ENCODE measurements at regions not wholly inside any gene's neighbourhood (a gene's known extent, or its start where the extent isn't known, plus 50 kb on each side); places are given as distances from the start of the nearest gene placed in this dataset.

DNA sequence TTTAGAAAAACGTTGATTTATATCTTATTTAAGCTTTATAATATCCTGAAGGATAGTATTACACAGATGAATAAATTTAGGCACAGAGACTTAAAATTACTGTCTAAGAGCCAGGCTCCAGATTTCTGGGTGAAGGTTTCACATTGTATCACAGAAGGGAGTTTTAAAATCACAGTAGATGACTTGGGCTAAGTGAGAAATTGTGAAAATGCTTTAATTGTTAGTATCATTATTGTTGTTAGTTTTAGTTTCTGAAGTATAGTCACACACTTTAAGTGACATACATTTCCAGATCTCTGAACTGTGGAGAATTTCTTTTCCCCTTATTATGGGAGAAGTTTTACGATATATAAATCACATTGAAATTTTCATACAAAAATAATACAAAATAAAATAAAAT, 83.5 kb downstream of the NDUFS5 start:
- no peak for DNase-seq

DNA sequence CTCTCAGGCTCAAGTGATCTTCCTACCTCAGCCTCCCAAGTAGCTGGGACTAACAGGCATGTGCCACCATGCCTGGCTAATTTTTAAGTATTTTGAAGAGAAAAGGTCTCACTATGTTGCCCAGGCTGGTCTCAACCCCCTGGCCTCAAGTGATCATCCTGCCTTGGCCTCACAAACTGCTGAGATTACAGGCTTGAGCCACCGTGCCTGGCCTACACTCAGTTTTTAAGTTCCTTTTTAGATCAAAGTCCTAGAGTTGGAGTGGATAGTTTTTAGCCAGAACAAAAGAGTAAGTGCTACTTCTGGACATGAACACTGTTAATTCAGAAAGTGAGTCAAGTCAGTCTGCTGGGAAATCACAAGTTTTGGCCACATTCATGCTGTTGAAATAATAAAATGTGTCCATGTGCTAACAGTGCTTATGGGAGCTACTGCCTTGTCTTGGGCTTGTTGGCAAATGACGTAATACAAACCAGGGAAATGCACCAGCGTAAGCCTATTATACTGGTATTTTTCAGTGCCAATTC, 84.2 kb downstream of the NDUFS5 start:
- DNase-seq: no peak

DNA sequence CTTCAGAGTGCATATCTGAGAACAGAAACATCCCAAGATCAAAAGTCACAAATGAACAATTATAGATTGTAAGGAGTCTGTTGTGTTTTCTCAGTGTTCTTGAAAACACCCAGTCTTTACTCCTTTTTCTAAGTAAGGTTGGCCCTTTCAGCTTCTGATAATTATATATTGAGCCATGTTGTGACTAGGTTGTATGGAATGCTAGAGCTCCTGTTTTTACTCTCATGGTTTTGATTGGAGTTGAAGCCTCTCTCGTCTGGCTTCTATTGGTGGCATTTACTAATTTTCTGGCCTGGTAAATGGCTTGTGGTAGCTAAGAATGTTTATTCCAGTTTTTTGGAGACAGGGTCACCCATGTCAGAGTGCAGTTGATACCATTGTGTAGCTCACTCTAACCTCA, 84.7 kb downstream of the NDUFS5 start:
- no peak for DNase-seq

DNA sequence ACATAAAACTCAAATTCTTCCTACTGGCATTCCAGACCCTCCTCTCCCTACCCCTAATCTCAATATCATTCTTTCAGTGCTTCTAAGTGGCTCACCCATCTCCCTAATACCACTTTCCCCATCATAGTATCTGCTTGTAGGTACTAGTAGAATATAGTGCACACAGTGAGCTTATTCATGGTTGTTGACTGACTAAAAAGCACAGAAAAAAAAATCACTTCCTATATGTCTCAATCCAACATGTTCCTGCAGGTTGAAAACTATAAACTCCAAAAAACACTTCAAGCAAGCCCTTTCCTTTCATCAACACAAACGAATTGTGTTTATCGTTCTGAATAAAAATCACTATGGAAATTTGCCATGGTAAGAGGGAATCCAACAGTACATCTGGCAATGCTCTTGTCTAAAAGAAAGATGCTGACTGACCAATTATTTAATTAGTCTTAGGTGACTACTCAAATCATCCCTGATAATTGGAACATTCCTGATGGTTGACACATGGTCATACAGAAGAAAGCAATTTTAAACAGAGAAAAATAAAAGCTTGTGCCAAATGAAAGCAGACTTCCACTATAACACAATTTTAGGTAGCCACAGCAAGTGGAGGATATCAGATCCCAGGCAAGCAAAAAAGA, 87.1 kb downstream of the NDUFS5 start:
- no peak for DNase-seq

DNA sequence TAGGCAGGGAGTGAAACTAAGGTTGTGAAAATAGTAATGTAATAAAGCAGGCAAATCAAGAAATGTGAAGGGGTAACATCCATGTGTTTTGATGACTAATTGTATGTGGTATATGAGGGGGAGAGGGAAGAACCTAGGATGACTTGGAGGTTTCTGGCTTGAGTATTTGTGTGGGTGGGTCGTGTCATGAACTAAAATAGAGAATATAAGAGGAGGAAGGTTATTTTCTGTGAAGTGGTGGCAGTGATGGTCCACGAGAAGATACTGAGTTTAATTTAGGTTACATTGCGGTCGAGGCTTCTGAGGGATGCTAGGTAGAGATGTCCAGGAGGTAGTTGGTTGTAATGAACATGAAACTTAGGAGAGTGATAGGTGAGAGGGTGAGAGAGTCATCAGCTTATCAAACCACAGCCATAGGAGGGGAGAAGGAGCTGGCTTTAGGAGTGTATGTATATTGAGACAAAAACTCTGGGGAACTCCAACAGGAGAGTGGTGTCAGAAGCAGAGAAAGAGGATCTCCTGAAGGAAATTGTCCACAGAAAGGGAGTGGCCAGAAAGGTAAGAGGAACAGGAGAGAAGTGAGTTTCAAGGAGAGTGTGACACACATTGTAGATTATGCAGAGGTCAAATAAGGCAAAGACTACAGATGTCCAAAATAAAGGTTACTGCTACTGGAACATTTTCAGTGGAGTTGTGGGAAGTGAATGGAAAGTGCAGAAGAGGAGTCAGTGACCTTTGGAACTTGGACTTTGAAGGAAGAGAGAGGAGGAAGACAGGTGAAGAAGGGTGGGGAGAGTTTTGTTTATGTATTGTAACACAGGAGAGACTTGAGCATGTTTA, 89.0 kb upstream of the MACF1 start:
- no peak for DNase-seq

DNA sequence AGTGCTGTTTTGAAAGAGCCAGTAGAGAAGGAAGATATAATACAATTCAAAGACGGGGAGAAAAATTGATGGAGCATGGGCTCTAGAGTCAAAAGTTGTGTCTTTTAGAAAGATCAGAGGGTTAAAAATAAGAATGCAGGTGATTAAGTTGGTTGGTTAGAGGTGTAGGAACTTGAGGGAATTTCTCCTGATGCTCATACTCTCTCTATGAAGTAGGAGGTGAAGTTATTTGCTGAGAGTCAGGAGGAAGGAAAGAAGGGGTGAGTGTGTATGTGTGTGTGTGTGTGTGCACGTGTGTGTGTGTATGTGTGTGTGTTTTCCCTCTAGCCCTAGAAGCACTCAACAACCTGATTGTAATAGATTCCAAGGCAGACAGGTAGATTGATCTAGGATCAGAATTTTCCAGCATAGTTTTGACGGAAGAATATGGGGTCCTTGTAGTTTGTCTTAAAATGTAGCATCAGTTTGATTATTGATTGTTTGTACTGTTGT, 88.3 kb upstream of the MACF1 start:
- no peak for DNase-seq

DNA sequence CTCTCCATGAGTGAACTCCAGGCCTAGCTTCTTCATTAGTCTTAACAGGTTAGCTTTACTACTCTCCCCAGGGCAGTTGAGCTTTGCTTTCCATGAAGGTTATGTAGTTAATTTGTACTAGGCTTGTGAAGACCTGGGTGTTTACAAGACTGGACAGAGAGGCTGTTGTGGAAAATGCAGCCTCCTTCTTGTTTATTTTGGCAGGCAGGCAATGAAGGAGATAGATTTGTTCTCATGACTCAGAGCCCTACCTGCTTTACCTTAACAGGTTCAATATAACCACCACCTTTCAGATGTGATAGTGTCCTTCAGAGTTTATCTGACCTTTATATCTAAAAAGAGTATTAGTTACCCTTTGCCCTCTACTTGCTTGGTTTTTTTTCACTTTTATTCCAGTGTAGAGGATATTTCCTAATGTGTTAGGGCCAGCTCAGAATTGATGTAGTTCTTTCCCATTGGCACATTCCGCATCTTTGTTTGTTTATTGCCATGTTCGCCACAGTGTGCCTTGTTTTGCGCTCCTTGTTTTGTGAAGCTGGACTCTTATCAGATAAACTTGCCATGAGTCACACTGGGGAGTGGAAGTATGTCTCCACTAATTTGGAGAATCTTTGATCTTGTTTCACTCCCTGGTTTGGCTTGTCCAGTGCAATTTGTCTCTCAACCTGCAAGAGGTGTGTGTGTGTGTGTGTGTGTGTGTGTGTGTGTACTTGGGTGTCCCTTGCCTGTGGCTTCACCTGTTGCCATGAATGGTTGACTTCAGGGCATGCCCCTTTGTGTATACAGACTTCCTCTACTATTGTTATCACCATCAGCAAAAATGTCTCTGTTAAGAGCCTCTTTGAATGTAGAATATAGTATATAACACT, 87.4 kb upstream of the MACF1 start:
- no peak for DNase-seq

DNA sequence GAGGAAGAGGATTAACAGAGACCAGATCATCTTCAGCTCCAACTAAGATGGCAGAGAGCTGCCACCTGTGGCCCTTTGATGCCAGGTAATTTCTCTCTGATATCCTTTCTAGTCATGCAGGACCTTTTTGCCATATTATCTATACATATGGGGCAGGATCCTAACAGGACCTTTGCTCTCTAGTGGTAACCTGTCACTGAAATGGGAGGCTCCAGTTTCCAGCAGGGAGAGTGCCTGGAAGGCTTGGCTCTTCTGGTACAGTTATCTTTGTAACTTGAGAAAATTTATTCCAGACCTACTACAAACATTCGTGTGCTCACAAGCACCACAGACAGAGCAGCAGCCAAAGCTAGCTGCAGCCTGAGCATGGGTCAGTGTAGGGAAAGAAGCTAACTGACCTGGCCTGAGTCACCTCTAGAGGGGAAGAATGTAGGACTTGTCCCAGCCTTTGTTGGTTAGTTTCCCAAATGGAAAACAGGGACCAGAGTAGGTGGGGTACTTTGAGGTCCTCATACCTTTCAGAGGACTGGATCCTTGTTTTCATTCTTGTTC, 86.5 kb upstream of the MACF1 start:
- no peak for DNase-seq

DNA sequence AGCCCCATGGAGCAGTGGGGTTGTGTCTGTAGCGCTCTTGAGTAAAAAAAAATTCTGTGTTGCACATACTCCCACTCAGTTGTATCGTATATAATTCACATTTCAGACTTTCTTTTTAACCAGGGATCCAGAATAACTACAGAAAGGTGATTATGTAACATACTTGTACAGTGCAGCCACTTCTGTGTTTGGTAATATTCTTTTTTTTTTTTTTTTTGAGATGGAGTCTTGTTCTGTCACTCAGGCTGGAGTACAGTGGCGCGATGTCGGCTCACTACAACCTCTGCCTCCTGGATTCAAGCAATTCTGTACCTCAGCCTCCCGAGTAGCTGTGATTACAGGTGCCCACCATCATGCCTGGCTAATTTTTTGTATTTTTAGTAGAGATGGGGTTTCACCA, 82.4 kb upstream of the MACF1 start:
- no peak for DNase-seq

DNA sequence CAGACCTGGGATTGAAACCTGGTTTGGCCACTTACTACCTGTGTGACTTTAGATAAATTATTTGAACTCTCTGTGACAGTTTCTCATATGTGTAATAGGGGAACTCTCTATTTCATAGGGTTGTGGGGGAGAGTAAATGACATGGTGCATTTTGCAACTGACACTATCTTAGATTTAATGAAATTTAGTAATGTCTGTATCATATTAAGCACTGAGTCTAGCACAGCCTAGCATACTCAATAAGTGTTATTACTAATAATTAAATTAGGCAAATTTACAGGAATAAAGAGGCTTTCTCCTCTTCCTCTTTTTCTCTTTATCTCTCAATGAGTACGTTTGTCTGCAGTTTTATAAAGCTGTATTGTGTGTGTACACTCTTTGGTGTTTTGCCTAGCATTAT, 80.2 kb upstream of the MACF1 start:
- DNase-seq: no peak

DNA sequence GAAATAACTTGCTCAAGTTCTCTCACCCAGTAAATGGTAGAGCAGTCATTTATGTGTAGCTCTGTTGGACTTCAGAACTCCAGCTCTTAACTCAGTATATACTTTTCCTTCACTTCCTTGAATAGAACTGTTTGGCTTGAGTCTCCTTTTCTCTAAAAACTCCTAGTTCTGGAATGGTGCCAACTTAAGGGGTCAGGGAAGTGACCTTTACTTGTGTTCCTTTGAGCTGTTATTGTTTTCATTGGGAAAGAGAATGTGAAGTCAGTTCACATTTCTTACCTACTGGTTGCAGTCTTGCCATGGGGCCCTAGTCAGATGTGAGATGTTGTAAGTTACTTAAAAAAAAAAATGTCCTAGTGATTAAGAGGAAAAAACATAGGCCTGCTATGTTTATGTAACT, 77.0 kb upstream of the MACF1 start:
- DNase-seq: no peak

DNA sequence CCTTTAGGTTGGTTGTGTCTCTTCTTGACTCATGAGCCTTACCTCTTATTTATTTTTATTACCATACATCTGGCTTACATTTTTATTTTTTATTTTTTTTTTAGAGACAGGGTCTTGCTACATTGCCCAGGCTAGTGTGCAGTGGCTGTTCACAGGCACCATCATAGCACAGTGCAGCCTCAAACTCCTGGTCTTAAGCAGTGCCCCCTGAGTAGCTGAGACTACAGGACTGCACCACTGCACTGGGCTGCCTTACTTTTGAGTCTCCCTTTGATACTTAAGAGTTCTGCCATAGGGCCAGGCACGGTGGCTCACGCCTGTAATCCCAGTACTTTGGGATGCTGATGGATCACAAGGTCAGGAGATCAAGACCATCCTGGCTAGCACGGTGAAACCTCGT, 76.4 kb upstream of the MACF1 start:
- DNase-seq: no peak

DNA sequence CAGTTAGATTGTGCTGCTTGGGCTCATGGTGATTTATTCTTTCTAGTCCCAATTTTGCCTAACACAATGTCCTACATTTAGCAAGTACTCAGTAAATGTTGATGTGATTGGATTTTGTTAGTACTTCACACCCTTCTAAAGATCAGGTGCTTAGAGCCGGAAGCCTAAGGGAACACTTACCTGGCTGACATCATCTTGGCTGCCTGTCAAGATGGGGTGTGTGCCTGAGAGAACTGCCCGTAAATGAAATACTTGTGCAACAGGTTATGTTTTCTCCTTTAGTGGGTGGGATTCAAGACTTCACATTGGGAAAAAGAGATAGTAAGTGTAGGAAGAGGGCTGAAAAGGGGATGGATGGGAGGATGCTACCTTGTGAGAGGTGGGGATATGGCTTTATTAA, 75.5 kb upstream of the MACF1 start:
- DNase-seq: no peak

DNA sequence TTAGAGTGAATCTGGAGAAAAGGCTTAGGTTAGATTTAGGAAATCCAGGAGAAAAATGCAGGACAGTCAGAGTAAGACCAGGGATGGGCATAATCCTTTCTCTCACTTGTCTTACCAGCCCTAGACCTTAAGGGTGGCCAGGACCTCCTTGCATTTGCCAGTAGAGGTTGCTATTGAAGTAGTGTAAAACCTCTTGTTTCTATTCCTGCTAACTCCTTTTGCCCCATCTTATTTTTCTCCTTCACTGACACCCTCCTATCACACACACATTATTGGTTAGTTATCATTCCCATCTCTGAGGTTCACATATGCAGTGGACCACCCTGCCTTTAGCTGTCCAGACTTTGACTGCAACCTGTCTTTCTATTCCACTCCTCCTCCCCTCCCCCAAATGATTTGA, 75.0 kb upstream of the MACF1 start:
- DNase-seq: no peak

DNA sequence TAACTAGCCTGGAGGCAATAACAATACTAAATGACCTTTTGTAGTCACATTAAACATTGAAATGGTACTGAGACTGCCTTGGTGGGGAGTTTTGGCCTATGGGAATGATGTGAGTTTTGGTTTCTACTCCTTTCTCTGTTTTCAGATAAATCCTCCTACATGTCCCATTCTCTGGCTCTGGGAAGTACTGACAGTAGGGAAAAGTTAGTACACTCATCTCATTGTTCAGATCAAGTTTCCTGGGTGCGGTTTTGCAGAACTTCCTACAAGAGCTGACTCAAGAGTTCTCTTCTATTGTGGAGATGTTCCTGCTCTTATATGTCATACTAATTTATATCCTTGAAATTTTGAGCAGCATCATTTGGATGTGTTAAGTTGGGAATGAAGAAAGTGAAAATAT, 74.2 kb upstream of the MACF1 start:
- DNase-seq: no peak

DNA sequence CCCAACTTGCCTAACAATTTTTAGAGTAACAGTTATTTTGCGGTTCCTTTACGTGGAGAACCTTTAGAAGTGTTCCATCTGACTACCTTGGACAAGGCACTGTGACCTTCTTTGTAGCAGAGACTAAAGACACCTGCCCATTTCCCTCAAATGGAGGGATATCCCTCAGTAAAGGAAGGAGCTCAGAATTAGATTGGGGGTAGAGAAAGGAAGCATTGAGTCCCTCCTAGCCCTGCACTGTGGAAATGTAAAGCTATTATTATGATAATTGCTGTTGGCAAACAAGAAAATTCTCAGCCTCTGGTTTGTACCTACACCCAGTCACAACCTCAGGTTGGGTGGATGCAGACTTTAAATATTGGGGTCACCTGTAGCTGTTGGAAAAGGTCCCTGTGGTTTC, 72.6 kb upstream of the MACF1 start:
- DNase-seq: no peak

DNA sequence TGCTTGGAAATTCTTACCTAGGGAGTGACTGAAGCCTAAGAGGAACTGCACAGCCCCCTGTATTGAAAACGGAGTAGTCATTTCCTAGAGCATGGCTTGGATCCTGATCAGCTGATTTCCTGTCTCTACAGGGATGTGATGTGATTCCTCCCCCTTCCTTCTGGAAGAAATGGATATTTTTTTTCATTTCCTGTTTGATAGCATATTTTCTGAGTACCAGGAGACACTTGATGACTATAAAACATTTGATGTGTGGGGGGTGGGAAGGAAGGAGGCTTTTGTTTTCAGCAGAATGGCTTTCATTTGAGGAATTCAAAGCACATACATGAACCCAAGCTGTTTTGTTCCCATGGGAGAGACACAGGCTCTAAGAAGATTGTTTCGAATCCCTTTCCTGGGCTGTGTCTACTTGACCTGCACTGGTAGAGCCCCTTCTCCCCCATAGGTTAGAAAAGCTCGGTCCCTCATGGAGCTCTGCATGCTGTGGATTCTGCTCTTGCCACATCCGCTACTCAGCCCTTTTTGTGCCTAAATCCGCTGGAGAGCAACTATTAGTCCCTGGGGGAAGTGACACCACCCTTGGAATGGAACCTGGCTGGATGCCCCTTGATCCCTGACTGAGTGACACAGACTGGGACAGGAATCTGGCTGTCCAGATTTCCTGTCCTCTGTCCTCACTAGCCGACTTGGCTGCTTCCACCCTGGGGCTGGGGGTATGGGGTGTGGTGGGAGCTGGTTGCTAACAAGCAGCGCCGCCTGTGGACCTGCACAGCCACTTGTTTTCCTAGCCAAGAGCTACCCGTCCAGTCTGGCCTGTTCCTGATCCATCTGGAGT, 71.8 kb upstream of the MACF1 start:
- DNase-seq: no peak

DNA sequence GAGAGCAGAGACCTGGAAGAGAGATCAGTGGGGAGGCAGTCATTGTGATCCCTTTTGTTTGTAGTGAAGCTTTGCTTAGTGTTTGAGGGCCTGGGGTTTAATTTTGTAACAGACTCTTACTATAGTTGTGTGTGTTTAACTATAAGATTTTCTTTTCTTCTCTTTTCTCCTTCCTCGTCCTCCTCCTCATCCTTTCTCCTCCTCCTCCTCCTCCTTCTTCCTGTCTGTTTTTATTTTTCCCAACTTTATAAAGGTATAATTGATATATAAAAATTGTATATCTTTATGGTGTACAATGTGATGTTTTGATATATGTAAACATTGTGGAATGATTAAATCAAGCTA, 71.2 kb upstream of the MACF1 start:
- no peak for DNase-seq

DNA sequence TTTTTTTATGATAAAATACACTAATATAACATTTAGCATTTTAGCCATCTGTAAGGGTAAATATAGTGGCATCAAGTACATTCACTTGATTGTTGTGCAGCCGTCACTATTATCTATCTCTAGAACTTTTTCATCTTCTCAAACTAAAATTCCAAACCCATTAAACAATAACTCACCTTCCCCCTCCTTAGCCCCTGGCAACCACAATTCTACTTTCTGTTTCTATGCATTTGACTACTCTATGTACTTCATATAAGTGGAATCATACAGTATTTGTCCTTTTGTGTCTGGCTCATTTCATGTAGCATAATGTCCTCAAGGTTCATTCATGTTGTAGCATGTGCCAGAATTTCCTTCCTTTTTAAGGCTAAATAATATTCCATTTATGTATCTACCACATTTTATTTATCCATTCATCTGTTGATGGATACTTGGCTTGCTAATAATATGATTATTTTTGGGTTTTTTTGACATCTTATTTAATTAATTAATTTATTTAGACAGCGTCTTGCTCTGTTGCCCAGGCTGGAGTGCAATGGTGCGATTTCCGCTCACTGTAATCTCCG, 69.6 kb upstream of the MACF1 start:
- DNase-seq: no peak

DNA sequence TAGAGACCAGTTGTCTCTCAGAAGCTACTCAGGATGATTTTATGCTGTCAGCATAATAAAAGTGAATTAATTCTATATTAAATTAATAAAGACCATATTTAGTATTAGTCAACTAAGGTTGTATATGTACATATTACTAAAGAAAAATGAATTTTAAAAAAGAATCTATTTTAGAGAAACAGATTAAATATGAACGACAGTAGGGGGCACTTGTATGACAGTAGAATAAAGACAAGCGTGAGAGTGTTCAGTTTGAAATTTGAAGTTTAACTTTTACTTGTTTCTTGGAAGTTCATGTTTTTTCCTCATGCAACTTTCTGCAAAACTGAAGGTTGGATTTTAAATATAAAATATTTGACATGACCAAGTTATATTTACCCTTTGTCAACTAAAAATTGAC, 67.9 kb upstream of the MACF1 start:
- DNase-seq: no peak

DNA sequence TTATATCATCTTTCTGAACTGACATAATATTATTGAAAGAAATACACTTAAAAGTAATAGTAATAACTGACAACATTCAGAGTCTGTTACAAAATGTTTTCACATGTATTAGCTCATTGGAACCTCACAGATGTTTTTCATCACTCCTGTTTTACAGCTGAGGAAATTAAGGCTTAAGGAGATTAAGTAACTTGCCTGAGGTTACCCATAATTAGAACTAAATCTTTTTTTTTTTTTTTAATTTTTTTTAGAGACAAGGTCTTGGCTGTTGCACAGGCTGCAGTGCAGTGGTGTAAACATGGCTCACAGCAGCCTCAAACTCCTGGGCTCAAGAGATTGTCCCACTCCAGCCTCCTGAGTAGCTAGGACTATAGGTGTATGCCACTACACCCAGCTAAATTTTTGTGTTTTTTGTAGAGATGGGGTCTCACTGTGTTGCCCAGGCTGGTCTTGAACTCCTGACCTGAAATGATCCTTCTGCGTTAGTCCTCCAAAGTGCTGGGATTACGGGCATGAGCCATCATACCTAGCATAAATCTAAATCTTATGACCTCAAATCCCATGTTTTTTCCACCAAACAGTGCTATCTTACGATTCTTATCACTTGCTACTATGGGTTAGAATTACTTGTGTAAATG, 64.7 kb upstream of the MACF1 start:
- no peak for DNase-seq

Data from stimulated activated CD4-positive, alpha-beta T cell treated with anti-CD3 and anti-CD28 coated beads, Interleukin-12 subunit alpha, Interleukin-12 subunit beta, amount 100 ng/mL, for 4 hours (primary cell).